MM.1S (cell line): ENCODE measurements at regions not wholly inside any gene's neighbourhood (a gene's known extent, or its start where the extent isn't known, plus 50 kb on each side); places are given as distances from the start of the nearest gene placed in this dataset.

ENCODE experiments used
- DNase-seq: peaks from one replicate; pipeline ENCODE4 v3.0.0-alpha.2; 2015
- H2AFZ ChIP-seq: fragments of 300-600 bp; sonication (generic); 2 replicates; pipeline ENCODE4 v1.6.0; 2016; ENCODE audit warnings: antibody characterized with exemption, low read length
- H3F3A ChIP-seq: fragments of 300-600 bp; sonication (generic); 2 replicates; pipeline ENCODE4 v1.6.1; 2016; ENCODE audit warnings: mild to moderate bottlenecking, antibody characterized with exemption, low read length, moderate library complexity, mixed read lengths; ENCODE audit not compliant: insufficient read depth
- H3K27ac ChIP-seq: fragments of 300-600 bp; sonication (generic); 2 replicates; pipeline ENCODE4 v1.5.1; 2016; ENCODE audit warnings: mild to moderate bottlenecking, low read length
- H3K27me3 ChIP-seq: fragments of 300-600 bp; sonication (generic); replicated peaks from 2 replicates; pipeline ENCODE4 v1.6.0; 2016; ENCODE audit warnings: low read length; ENCODE audit not compliant: insufficient read depth
- H3K36me3 ChIP-seq: fragments of 300-600 bp; sonication (generic); replicated peaks from 2 replicates; pipeline ENCODE4 v1.6.1; 2016; ENCODE audit warnings: mild to moderate bottlenecking, low read length, mixed read lengths; ENCODE audit not compliant: insufficient read depth
- H3K4me1 ChIP-seq: fragments of 300-600 bp; sonication (generic); 2 replicates; pipeline ENCODE4 v1.6.1; 2016; ENCODE audit warnings: low read length, mixed read lengths
- H3K4me2 ChIP-seq: fragments of 300-600 bp; sonication (generic); 2 replicates; pipeline ENCODE4 v1.6.0; 2016; ENCODE audit warnings: low read depth, low read length
- H3K4me3 ChIP-seq: fragments of 300-600 bp; sonication (generic); 2 replicates; pipeline ENCODE4 v1.5.1; 2016; ENCODE audit warnings: low read length, mixed read lengths
- H3K79me2 ChIP-seq: fragments of 300-600 bp; sonication (generic); 2 replicates; pipeline ENCODE4 v1.6.1; 2016; ENCODE audit warnings: mixed run types, low read length, mixed read lengths
- H3K9ac ChIP-seq: fragments of 300-600 bp; sonication (generic); 2 replicates; pipeline ENCODE4 v1.6.1; 2016; ENCODE audit warnings: low read length, mixed read lengths
- H3K9me2 ChIP-seq: fragments of 300-600 bp; sonication (generic); replicated peaks from 2 replicates; pipeline ENCODE4 v1.6.1; 2016; ENCODE audit warnings: mild to moderate bottlenecking, low read length, mixed read lengths; ENCODE audit not compliant: insufficient read depth
- H3K9me3 ChIP-seq: fragments of 300-600 bp; sonication (generic); replicated peaks from 2 replicates; pipeline ENCODE4 v1.6.1; 2016; ENCODE audit warnings: mild to moderate bottlenecking, low read length, mixed read lengths; ENCODE audit not compliant: insufficient read depth
- H4K20me1 ChIP-seq: fragments of 300-600 bp; sonication (generic); 2 replicates; pipeline ENCODE4 v1.6.1; 2016; ENCODE audit warnings: mild to moderate bottlenecking, low read length, moderate library complexity, mixed read lengths; ENCODE audit not compliant: insufficient read depth
- EZH2 ChIP-seq: fragments of 300-600 bp; sonication (generic); optimal IDR thresholded peaks from 2 replicates; pipeline ENCODE3; 2017; ENCODE audit warnings: low read depth, mild to moderate bottlenecking, antibody characterized with exemption, low read length, mixed read lengths
- EZH2phosphoT487 ChIP-seq: fragments of 300-600 bp; sonication (generic); IDR thresholded peaks from 2 replicates; pipeline ENCODE4 v1.6.1; 2018; ENCODE audit warnings: antibody characterized with exemption, low read length
- TF ChIP-seq, protein P1 (sequence below): fragments of 300-600 bp; sonication (generic); IDR thresholded peaks from 2 replicates; pipeline ENCODE4 v1.5.1; 2016; ENCODE audit warnings: antibody characterized with exemption, low read length, mixed read lengths

DNA sequence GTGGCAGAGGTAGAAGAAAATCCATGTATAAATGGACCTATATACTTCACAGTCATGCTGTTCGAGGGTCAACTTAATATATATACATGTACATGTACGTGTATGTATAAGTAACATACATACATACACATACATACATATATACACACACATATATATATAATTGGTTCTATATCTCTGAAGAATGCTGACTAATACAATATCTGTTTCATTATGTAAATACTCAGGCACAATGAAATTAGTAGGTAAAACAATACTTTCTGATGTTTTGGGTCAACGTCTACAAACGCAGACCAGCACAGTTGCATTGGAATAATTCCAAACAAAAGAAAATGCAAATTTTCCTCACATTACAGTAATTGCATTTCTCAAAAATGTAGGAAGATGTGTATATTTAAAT is 202.7 kb upstream of the DAAM1 start:
- Histone ChIP-seq H3K9ac (no peak overlapping the region), H2AFZ (no peak overlapping the region), H3K9me2 (no peaks in the 10 kb centered on the region), H3K4me2 (no peak overlapping the region), H3F3A (no peaks in the 10 kb centered on the region), H3K27ac (no peak overlapping the region), H3K9me3 (no peaks in the 10 kb centered on the region), H3K4me3 (no peak overlapping the region), H4K20me1 (no peaks in the 10 kb centered on the region), H3K79me2 (no peaks in the 10 kb centered on the region), H3K36me3 (no peaks in the 10 kb centered on the region), H3K4me1 (no peaks in the 10 kb centered on the region), H3K27me3 (no peaks in the 10 kb centered on the region)
- DNase-seq = no peak
- TF ChIP-seq EZH2 = no peak

DNA sequence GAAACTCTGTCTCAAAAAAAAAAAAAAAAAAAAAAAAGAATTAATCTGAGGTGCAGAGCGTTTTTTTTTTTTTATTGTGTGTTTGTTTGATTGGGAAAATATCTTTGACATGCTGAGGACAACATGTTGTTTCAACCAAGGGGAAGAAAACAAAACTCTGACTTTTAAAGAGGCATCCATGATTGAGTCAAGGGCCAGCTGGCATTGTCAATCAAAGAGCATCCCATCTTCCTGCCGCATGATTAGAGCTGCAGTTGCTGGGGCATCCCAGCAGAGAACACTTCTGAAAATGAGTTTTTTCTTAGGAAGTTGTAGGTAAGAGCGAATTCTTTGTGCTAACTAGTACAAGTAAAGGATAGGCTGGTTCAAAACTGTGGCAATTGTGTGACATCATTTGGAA is 200.9 kb upstream of the DAAM1 start:
- no peak overlapping the region for H3K4me2 ChIP-seq

DNA sequence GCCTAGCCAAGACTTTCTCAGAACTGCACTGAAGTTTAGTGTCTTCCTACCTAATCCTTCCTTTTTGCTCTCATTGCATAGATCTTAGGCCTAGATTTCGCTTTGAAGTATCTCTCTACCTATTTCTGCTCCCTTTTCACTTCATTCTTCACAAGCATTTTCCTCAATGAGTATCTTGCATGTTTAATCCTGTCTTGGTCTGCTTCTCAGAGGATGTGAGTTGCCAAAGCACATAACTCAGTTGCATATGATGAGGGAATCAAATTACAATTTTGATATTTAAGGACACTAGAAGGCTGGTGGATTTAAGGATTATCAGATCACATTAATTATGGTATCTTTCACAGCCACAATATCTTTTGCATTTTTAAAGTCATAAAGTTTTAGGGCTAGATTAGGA is 195.5 kb upstream of the DAAM1 start:
- H4K20me1 ChIP-seq = no peaks in the 10 kb centered on the region
- no peak for DNase-seq
- no peak overlapping the region for H3K27ac ChIP-seq
- H3F3A ChIP-seq = no peaks in the 10 kb centered on the region
- TF ChIP-seq EZH2 = no peak
- TF ChIP-seq, protein P1, sequence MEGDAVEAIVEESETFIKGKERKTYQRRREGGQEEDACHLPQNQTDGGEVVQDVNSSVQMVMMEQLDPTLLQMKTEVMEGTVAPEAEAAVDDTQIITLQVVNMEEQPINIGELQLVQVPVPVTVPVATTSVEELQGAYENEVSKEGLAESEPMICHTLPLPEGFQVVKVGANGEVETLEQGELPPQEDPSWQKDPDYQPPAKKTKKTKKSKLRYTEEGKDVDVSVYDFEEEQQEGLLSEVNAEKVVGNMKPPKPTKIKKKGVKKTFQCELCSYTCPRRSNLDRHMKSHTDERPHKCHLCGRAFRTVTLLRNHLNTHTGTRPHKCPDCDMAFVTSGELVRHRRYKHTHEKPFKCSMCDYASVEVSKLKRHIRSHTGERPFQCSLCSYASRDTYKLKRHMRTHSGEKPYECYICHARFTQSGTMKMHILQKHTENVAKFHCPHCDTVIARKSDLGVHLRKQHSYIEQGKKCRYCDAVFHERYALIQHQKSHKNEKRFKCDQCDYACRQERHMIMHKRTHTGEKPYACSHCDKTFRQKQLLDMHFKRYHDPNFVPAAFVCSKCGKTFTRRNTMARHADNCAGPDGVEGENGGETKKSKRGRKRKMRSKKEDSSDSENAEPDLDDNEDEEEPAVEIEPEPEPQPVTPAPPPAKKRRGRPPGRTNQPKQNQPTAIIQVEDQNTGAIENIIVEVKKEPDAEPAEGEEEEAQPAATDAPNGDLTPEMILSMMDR = no peak
- no peak for TF ChIP-seq EZH2phosphoT487
- H3K4me3 ChIP-seq = no peak overlapping the region
- no peaks in the 10 kb centered on the region for H3K9me3 ChIP-seq
- no peaks in the 10 kb centered on the region for H3K27me3 ChIP-seq
- no peaks in the 10 kb centered on the region for H3K9me2 ChIP-seq
- H3K36me3 ChIP-seq = no peaks in the 10 kb centered on the region
- no peaks in the 10 kb centered on the region for H3K4me1 ChIP-seq
- H3K79me2 ChIP-seq = no peaks in the 10 kb centered on the region
- no peak overlapping the region for H3K4me2 ChIP-seq
- no peak overlapping the region for H3K9ac ChIP-seq
- H2AFZ ChIP-seq = no peak overlapping the region

More for the DNA sequence above, 200.9 kb upstream of the DAAM1 start:
- Histone ChIP-seq H3F3A (no peaks in the 10 kb centered on the region), H3K4me1 (no peaks in the 10 kb centered on the region), H3K4me3 (no peak overlapping the region), H3K36me3 (no peaks in the 10 kb centered on the region), H3K9me3 (no peaks in the 10 kb centered on the region), H3K9me2 (no peaks in the 10 kb centered on the region), H4K20me1 (no peaks in the 10 kb centered on the region), H3K27me3 (no peaks in the 10 kb centered on the region), H3K27ac (no peak overlapping the region), H3K79me2 (no peaks in the 10 kb centered on the region), H2AFZ (no peak overlapping the region), H3K9ac (no peak overlapping the region)
- no peak for DNase-seq
- no peak for TF ChIP-seq EZH2phosphoT487
- TF ChIP-seq, protein P1 = no peak
- no peak for TF ChIP-seq EZH2

DNA sequence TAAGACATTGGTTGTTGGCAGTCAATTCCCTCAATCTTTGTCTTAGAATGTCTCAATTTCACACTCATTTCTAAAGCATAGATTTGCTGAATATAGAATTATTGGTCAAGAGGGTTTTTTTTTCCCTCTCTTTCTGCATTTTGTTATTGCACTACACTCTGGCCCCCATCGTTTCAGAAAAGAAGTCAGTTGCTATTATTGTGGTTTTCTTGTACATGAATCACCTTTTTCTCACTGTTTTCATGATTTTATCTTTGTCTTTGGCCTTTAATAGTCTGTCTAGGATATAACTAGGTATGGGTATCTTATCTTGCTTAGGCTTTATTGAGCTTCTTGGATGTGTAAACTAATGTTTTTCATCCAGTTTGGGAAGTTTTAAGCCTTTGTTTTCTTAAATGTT is 194.3 kb upstream of the DAAM1 start:
- Histone ChIP-seq H3K27me3 (no peaks in the 10 kb centered on the region), H3F3A (no peaks in the 10 kb centered on the region), H2AFZ (no peak overlapping the region), H3K4me3 (no peak overlapping the region), H3K4me1 (no peaks in the 10 kb centered on the region), H3K79me2 (no peaks in the 10 kb centered on the region), H3K36me3 (no peaks in the 10 kb centered on the region), H3K9me2 (no peaks in the 10 kb centered on the region), H4K20me1 (no peaks in the 10 kb centered on the region), H3K9ac (no peak overlapping the region), H3K9me3 (no peaks in the 10 kb centered on the region), H3K27ac (no peak overlapping the region), H3K4me2 (no peak overlapping the region)
- no peak for DNase-seq
- TF ChIP-seq, protein P1 = no peak
- TF ChIP-seq EZH2phosphoT487 = no peak
- TF ChIP-seq EZH2 = no peak
